IMR-90 (cell line): ENCODE measurements at regions not wholly inside any gene's neighbourhood (a gene's known extent, or its start where the extent isn't known, plus 50 kb on each side); places are given as distances from the start of the nearest gene placed in this dataset.

Source experiments
- ATAC-seq: fragments of 200-7000 bp; cut with Tn5 transposase; 2 replicates; pipeline ENCODE4 v1.9.1; 2020; ENCODE audit warnings: low read depth, mild to moderate bottlenecking, moderate library complexity
- BruUV-seq: library from RNA; stranded (reverse); fragments of 400-500 nt; replicated peaks from 2 replicates; lab custom pipeline; 2021; lab: Mats Ljungman, UMichigan
- CTCF ChIA-PET: fragments of 300-600 bp; formaldehyde crosslinking; extraction: SDS; loops from one replicate; lab custom pipeline; 2021; ENCODE audit warnings: antibody characterized with exemption; lab: Yijun Ruan, JAX
- POLR2A ChIA-PET: fragments of 300-600 bp; sonication (Branson Sonifier 250); formaldehyde crosslinking; loops from one replicate; lab custom pipeline; 2022; ENCODE audit warnings: antibody characterized with exemption; ENCODE audit not compliant: unreplicated experiment; lab: Charles Lee
- DNase-seq: peaks from one replicate; pipeline ENCODE4 v3.0.0; 2013
- H2AFZ ChIP-seq: replicated peaks from 2 replicates; pipeline ENCODE3; 2013; ENCODE audit warnings: low read length, mild to moderate bottlenecking; ENCODE audit not compliant: poor library complexity
- H2AK5ac ChIP-seq: 2 replicates; pipeline ENCODE4 v1.6.1; 2013; ENCODE audit warnings: low read depth, low read length, inconsistent platforms
- H2AK9ac ChIP-seq: replicated peaks from 2 replicates; pipeline ENCODE3; 2013; ENCODE audit warnings: mild to moderate bottlenecking, low read depth, low read length, moderate library complexity; ENCODE audit not compliant: poor library complexity
- H2BK120ac ChIP-seq: 2 replicates; pipeline ENCODE4 v1.6.1; 2013; ENCODE audit warnings: low read depth, low read length, inconsistent platforms
- H2BK15ac ChIP-seq: 3 replicates; pipeline ENCODE4 v1.6.1; 2013; ENCODE audit warnings: low read depth, low read length, inconsistent platforms
- H2BK20ac ChIP-seq: 2 replicates; pipeline ENCODE4 v1.6.1; 2013; ENCODE audit warnings: low read depth, mild to moderate bottlenecking, inconsistent platforms, low read length, moderate library complexity
- H2BK5ac ChIP-seq: 2 replicates; pipeline ENCODE4 v1.6.1; 2013; ENCODE audit warnings: mild to moderate bottlenecking, low read depth, low read length, inconsistent platforms; ENCODE audit not compliant: poor library complexity, severe bottlenecking
- H3K14ac ChIP-seq: replicated peaks from 2 replicates; pipeline ENCODE4 v1.6.1; 2013; ENCODE audit warnings: low read depth, low read length, inconsistent platforms
- H3K18ac ChIP-seq: 2 replicates; pipeline ENCODE4 v1.6.1; 2013; ENCODE audit warnings: low read depth, low read length, control low read depth
- H3K23ac ChIP-seq: 2 replicates; pipeline ENCODE4 v1.6.1; 2013; ENCODE audit warnings: low read depth, low read length, inconsistent platforms
- H3K27ac ChIP-seq: 2 replicates; pipeline ENCODE4 v1.5.1; 2013; ENCODE audit warnings: mild to moderate bottlenecking, control low read depth, low read length; ENCODE audit not compliant: insufficient read depth
- H3K27me3 ChIP-seq: 2 replicates; pipeline ENCODE4 v1.6.1; 2013; ENCODE audit warnings: low read length; ENCODE audit not compliant: control insufficient read depth, insufficient read depth
- H3K36me3 ChIP-seq: 2 replicates; pipeline ENCODE4 v1.6.1; 2013; ENCODE audit warnings: low read length, mixed read lengths; ENCODE audit not compliant: control insufficient read depth, insufficient read depth
- H3K4ac ChIP-seq: 2 replicates; pipeline ENCODE4 v1.6.1; 2013; ENCODE audit warnings: low read depth, low read length, inconsistent platforms
- H3K4me1 ChIP-seq: 2 replicates; pipeline ENCODE4 v1.6.1; 2013; ENCODE audit warnings: low read length, mixed read lengths; ENCODE audit not compliant: control insufficient read depth, insufficient read depth
- H3K4me2 ChIP-seq: 2 replicates; pipeline ENCODE4 v1.6.1; 2013; ENCODE audit warnings: low read depth, mild to moderate bottlenecking, control low read depth, low read length, moderate library complexity
- H3K4me3 ChIP-seq: 2 replicates; pipeline ENCODE4 v1.5.1; 2013; ENCODE audit warnings: low read depth, mild to moderate bottlenecking, control low read depth, low read length, moderate library complexity; ENCODE audit not compliant: insufficient read depth
- H3K56ac ChIP-seq: 2 replicates; pipeline ENCODE4 v1.6.1; 2013; ENCODE audit warnings: low read length, inconsistent platforms; ENCODE audit not compliant: insufficient read depth; ENCODE audit errors: extremely low read depth
- H3K79me1 ChIP-seq, 2 experiments: 2 replicates each; pipeline ENCODE4 v1.6.1; 2013; ENCODE audit warnings: low read length in 2 of 2, inconsistent platforms in 1 of 2, low read depth in 1 of 2
- H3K9ac ChIP-seq: 2 replicates; pipeline ENCODE4 v1.6.1; 2013; ENCODE audit warnings: low read depth, low read length, control low read depth
- H3K9me1 ChIP-seq: 2 replicates; pipeline ENCODE4 v1.6.1; 2013; ENCODE audit warnings: low read length, inconsistent platforms; ENCODE audit not compliant: insufficient read depth
- H3K9me3 ChIP-seq: 2 replicates; pipeline ENCODE4 v1.6.1; 2013; ENCODE audit warnings: low read length; ENCODE audit not compliant: control insufficient read depth, insufficient read depth
- H4K20me1 ChIP-seq: 2 replicates; pipeline ENCODE4 v1.6.1; 2013; ENCODE audit warnings: low read length, inconsistent platforms; ENCODE audit not compliant: insufficient read depth
- H4K5ac ChIP-seq: 2 replicates; pipeline ENCODE4 v1.6.1; 2013; ENCODE audit warnings: mild to moderate bottlenecking, low read depth, low read length, control low read depth
- H4K8ac ChIP-seq, 2 experiments: 2 replicates each; pipeline ENCODE4 v1.6.1; 2013; ENCODE audit warnings: low read depth in 2 of 2, low read length in 2 of 2, control low read depth in 1 of 2, inconsistent platforms in 1 of 2
- H4K91ac ChIP-seq: 2 replicates; pipeline ENCODE4 v1.6.1; 2013; ENCODE audit warnings: low read depth, low read length, inconsistent platforms; ENCODE audit not compliant: insufficient read depth
- ELK1 ChIP-seq: fragments of 150-350 bp; IDR thresholded peaks from 2 replicates; pipeline ENCODE4 v1.6.1; 2016; ENCODE audit warnings: low read depth, mild to moderate bottlenecking, low read length, moderate library complexity, borderline replicate concordance
- MAFK ChIP-seq: IDR thresholded peaks from 2 replicates; pipeline ENCODE4 v1.6.1; 2012; ENCODE audit warnings: low read depth, low read length, improper control_type of control experiment
- SMC3 ChIP-seq: fragments of 150-350 bp; IDR thresholded peaks from 2 replicates; pipeline ENCODE4 v1.6.1; 2016; ENCODE audit warnings: low read depth, mild to moderate bottlenecking, antibody characterized with exemption, low read length, moderate library complexity
- WGBS, 2 experiments: methylation state at CpG; one replicate each; pipeline versions ENCODE4 v1.1.5 to v1.1.7; 2013; ENCODE audit warnings: missing lambda C conversion rate in 2 of 2; ENCODE audit not compliant: insufficient read length in 1 of 2; ENCODE audit errors: extremely low coverage in 2 of 2; 5-methylcytosine and 5-hydroxymethylcytosine counted together
- dilution Hi-C: fragments of 300-500 bp; cut with HindIII; formaldehyde crosslinking; loops from one replicate; pipeline ENCODE4 v1.14.3; 2018; ENCODE audit warnings: low sequenced_read_pairs; ENCODE audit not compliant: unreplicated experiment
- in situ Hi-C: fragments of 300-500 bp; cut with MboI; formaldehyde crosslinking; loops from 3 replicates; pipeline ENCODE4 v1.14.3; 2019; ENCODE audit warnings: low sequenced_read_pairs, inconsistent platforms, mixed read lengths
- intact Hi-C: fragments of 100-400 bp; cut with micrococcal nuclease; formaldehyde crosslinking; loops from 2 replicates; pipeline ENCODE4 v1.10.0; 2022

- H3K23ac ChIP-seq: 0 out of 2 replicates have a peak overlapping the region, but pooled peaks have one; percentile 59
- H4K91ac ChIP-seq: no peak overlapping the region
- 26% methylated on average over 10 of the region's 15 CpGs; no CpG with 5 or more reads in 1 of the 2 experiments for WGBS, 2 experiments
- H2BK20ac ChIP-seq: peak overlapping the region; percentile 26; the same call in 1 of the 2 replicates
- CTCF ChIA-PET: interaction anchor here (0.6 kb wide), 1 partner anchor 64 kb away, joined by 4 read pairs; no protein-coding TSS in a partner anchor
- H2BK120ac ChIP-seq: no peak overlapping the region
- H4K5ac ChIP-seq: no peak overlapping the region
- H3K27me3 ChIP-seq: no peaks in the 10 kb centered on the region
- peak overlapping the region; percentile 44 for H2AK9ac ChIP-seq
- H2BK5ac ChIP-seq: no peak overlapping the region
- BruUV-seq: no TSS peak
- 0 out of 2 replicates have a peak overlapping the region, but pooled peaks have one; percentile 37 for H3K14ac ChIP-seq
- H3K79me1 ChIP-seq: peaks cover 23 to 31% of the 10 kb centered on the region in 2 experiments
- intact Hi-C loops: loop anchor here (5.0 kb wide), 2 partner anchors 169 to 559 kb away; partner anchors contain the start of gene ZNF131
- no peak overlapping the region for H3K56ac ChIP-seq
- DNase-seq (peak; percentile 25), ATAC-seq (no peak)
- H3K36me3 ChIP-seq: peaks cover 2% of the 10 kb centered on the region; the same call in 1 of the 2 replicates
- peak overlapping the region; percentile 26 for H2AFZ ChIP-seq
- H3K4ac ChIP-seq: peak overlapping the region; percentile 41; the same call in 1 of the 2 replicates
- peak overlapping the region; percentile 57 for H3K9ac ChIP-seq
- H3K4me1 ChIP-seq: peaks cover 4% of the 10 kb centered on the region
- in situ Hi-C loops: loop anchor here (5.0 kb wide), 1 partner anchor 39 kb away; no protein-coding TSS in a partner anchor
- no peaks in the 10 kb centered on the region for H3K9me1 ChIP-seq
- no peaks in the 10 kb centered on the region for H4K20me1 ChIP-seq
- peak overlapping the region; percentile 15 for H3K4me2 ChIP-seq
- peaks cover 29% of the 10 kb centered on the region for H3K9me3 ChIP-seq
- no peak overlapping the region for H3K18ac ChIP-seq
- H4K8ac ChIP-seq: peak overlapping the region in 1 of 2 experiments; percentile 44; a peak in 1 of 4 replicates
- dilution Hi-C loops: no loop called here
- peak overlapping the region; percentile 65; the same call in 1 of the 2 replicates for H2AK5ac ChIP-seq
- peak overlapping the region; percentile 53 for H3K27ac ChIP-seq
- no peak overlapping the region for H2BK15ac ChIP-seq
- no peak for TF ChIP-seq ELK1
- no peak for TF ChIP-seq MAFK
- TF ChIP-seq SMC3: no peak
- POLR2A ChIA-PET: no interaction called here
- H3K4me3 ChIP-seq: peak overlapping the region; percentile 31
These were observed 87.1 kb downstream of the ANXA2R start for GRCh38 chr5:42953041-42953440.
